GM19468 (cell line): ENCODE measurements at regions not wholly inside any gene's neighbourhood (a gene's known extent, or its start where the extent isn't known, plus 50 kb on each side); places are given as distances from the start of the nearest gene placed in this dataset.

Source experiments
- ATAC-seq: cut with Tn5 transposase; IDR thresholded peaks from one replicate; pipeline ENCODE4 v1.9.1; 2021; ENCODE audit warnings: mild to moderate bottlenecking, moderate library complexity, moderate number of reproducible peaks; ENCODE audit not compliant: unreplicated experiment; ENCODE audit errors: extremely low read depth

DNA sequence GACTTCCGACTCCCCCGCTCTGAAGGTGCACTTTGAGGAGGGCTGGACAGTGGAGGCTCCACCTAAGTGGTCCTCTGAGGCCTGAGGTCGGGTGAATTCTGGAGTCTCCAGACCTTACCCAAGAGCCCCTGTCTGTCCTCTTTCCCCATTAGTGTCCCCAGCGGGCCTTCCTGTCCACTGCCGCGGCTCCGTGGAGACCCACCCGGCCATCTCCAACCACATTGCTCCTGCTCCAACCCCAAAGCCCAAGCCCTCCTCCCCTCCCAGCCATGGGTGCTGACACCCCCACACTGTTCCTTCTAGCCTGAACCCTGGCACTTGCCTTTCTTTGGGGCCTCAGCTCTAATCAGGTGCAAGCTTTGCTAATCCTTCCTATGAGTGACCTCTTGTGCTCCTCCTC, 283.1 kb upstream of the TNRC6C start:
- ATAC-seq = no peak

DNA sequence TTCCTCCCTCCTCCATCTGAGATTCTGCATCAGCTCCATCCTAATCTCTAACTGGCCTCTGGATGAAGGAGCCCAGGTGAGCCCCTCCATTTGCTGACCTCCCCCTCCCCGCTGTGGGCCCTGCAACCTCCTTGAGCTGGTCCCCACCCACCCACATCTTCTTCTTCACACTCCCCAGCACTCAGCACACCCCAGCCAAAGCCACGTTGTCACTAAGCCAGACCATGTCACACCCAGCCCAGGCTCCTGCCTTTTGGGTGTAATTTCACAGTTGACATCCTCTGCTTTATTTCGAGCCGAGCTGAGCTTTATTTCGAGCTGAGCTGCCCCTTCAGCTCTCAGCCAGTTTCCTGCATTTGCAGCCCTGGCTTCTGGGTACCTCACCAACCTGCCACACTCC, 282.7 kb upstream of the TNRC6C start:
- no peak for ATAC-seq

DNA sequence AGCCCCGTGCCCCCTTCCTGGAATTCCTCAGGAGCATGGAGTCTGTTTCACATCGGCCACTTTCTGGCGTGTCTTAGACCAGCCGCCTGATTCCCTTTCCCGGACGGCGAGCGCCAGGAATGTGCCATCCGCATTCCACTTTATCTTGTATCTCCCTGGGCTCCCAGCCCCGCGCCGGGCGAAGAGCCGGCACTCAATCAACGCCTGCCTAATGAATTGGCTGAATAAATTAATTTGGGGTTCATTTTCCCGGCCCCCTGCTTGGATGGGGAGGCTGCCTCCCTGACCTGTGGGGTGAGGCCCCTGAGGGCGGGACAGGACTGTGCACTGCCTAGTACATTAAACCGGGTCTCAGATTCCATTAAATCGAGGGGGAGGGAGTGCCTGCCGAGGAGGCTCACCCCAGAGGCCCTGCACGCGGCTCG, 282.3 kb upstream of the TNRC6C start:
- ATAC-seq = no peak

DNA sequence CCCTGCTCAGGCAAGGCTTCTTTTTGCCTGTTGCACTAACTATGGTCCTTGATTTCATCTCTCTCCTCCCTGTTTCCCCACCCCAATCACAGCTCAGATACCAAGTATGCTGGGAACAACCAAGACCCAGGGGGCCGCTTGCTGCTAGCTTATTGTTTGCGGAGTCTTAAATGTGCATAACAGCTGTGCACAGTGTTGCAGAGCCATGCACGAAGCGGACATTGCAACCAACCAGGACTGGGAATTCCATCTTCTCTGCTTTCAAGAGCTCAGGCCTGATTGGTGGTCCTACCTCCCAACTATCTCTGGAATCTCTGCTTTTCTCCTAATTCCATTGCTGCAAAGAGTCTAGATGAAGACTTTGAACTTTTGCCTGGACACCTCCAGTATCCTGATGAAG, 281.3 kb upstream of the TNRC6C start:
- no peak for ATAC-seq

DNA sequence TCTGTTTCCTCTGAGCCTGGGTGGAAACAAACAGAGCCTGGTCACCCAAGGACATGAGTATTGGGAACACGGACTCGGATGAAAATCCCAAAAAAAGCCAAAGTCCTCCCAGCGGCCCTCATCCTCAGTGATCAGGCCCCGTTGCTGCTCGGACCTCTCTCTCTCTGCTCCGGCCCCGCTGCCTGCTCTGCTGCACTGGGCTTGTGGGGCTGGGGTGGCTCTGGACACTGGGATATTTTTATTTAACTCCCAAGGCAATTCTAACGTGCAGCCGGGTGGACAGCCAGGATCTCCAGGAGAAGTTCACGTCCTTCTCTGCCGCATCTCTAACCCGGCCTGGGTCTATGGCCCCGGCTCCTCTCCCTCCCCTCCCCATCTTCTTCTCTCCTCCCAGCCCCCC, 280.9 kb upstream of the TNRC6C start:
- no peak for ATAC-seq

DNA sequence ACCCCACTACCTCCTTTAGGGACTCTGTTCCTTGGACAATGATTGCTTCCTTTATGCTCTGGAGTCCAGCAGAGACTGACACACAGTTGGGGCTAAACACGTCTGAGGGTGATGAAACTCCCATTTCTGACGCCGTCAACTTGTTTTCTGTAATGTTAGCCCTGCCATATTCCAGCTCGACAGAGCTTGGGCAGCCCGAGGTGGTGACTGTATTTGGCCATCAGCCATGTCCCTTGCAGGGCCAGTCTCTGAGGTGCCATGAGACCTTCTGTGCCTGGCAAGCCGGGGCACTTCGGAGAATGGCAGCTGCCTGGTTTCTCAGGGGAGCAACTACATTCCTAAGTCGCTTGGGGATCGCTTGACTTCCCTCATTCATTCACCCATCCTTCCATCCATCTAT, 278.9 kb upstream of the TNRC6C start:
- no peak for ATAC-seq

DNA sequence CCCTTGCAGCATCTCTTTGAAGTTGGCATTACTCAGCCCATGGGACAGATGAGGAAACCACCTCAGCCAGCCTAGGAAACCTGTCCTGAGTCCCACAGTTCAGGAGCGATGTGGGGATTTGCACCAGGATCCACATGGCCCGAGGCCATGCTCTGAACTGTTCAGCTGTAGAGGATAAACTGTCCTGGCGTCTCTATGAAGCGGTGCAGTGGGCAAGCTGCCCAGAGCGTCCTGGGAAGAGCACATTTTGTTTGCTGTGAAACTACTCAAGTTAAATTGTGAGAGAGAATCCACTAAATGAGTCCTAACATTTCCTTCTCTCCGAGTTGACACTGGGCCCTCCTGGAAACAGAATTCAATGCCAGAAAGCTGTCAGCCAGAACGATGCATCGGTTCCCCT, 276.6 kb upstream of the TNRC6C start:
- no peak for ATAC-seq

DNA sequence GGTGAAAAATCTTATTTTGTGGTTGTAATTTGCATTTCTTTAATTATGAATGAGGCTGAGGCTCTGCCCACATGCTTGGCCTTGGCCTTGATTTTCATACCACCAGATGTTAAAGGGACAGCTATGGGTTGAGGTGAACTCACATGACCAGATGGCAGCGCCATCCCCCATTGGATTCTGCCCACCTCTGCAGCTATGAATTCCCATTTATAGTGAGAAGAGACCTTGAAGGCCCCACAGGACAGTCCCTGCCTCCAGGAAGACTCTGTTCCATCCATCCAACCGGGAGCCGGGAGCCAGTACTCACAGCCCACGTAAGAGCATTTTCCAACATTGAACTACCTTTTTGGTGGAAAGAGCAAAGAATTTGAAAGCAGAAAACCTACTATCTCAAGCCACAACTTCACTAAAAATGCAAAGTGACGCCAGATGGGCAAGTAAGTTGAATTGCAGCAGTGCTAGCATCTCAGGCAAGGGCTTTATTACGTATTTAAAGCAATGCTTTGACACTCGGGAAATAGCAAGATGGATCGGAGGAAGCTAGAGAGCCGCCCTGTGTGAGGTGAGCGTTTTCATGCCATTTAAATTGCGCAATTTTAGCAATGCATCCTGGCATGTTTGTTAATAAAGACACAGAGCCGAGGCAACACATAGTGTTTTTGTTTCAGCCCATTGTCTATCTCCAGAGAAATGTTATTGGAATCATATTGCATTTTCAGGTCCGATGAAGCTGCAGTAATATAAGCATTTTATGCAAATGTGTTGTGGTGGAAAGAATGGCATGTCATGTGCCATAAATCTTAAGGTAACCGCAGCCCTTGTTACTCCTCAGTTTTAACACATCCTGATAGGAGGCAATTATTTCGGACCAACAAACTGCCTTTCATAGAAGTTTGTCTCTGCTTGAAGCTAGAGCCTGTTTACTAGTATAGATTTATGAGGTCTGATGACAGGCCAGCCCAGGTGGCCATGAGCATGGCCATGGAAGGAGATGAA, 273.4 kb upstream of the TNRC6C start:
- no peak for ATAC-seq

DNA sequence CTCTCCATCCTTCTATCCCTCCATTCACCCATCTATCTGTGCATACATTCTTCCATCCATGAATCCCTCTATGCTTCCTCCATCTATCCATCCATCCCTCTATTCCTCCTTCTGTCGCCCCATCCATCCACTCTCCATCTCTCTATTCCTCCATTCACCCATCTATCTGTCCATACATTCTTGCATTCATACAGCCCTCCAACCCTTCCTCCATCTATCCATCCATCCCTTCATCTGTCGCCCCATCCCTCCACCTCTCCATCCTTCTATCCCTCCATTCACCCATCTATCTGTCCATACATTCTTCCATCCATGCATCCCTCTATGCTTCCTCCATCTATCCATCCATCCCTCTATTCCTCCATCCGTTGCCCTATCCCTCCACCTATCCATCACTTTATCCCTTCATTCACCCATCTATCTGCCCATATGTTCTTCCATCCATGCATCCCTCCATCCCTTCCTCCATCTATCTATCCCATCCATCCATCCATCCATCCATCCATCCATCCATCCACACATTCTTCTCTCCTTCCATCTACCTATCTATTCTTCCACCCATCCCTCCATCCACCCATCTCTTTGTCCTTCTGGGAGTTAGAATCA, 272.5 kb upstream of the TNRC6C start:
- ATAC-seq = no peak

DNA sequence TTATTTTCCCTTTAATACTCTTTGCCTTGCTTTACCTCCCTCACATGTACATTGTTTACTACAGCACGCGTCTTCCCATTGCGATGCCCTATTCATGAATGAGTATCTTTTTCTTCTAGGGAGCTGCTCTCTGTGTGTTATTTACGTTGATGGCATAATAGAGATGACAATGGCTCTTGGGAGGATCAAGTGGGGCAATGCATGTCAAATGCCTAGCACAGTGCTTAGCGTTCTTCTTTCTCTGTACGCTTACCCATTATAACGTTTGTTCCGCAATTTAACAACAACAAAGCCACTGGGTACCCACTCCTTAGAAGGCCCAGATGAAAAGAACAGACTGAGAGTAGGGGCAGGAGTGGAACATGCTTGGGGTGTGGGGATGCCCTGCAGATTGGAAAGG, 271.6 kb upstream of the TNRC6C start:
- no peak for ATAC-seq

DNA sequence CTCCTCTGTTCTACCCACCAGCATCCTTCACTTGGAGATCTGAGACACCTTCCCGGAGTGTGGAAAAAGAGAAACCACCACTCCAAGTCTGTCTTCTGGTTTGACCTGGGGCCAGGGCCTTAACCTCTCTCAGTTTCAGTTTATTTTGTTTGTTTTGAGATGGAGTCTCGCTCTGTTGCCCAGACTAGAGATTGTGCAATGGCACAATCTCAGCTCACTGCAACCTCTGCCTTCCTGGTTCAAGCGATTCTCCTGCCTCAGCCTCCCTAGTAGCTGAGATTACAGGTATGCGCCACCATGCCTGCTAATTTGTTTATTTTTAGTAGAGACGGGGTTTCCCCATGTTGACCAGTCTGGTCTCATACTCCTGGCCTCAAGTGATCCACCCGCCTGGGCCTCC, 271.1 kb upstream of the TNRC6C start:
- no peak for ATAC-seq

DNA sequence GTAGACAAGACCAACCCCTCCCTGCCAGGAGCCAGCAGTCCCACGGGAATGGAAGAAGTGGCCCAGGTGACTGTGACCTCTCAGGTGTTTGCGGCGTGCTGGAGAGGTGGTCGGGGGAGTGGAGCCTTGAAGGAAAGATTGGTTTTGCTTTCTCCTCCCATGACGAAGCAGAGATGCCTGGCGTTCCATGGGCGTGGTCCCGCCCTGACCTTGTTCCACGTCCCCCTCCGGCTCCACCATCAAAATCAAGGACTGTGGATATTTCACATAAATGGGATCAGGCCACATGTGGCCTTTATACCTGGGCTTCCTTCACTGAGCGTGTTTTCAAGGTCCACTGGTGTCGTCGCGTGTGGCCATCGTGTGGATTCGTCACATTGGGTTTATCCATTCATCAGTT, 270.6 kb upstream of the TNRC6C start:
- no peak for ATAC-seq

DNA sequence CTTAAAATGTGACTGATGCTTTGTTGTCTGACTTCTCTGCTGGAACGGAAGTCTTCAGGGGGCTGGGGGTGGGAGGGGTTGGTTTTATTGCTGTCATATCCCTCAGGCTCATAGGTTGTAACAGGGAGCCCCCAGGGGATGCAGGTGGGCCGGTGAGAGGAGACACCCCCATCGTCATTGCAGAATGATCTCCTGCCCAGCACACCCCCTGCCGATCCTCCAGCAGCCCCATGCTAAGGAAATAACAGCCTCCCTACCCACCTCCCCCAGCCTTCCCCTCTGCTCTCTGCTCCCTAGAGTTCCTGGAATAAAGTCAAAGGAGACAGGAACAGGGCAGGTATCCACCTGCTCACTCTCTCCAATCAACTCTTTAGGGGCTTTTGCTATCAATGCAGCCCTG, 270.1 kb upstream of the TNRC6C start:
- ATAC-seq = no peak

DNA sequence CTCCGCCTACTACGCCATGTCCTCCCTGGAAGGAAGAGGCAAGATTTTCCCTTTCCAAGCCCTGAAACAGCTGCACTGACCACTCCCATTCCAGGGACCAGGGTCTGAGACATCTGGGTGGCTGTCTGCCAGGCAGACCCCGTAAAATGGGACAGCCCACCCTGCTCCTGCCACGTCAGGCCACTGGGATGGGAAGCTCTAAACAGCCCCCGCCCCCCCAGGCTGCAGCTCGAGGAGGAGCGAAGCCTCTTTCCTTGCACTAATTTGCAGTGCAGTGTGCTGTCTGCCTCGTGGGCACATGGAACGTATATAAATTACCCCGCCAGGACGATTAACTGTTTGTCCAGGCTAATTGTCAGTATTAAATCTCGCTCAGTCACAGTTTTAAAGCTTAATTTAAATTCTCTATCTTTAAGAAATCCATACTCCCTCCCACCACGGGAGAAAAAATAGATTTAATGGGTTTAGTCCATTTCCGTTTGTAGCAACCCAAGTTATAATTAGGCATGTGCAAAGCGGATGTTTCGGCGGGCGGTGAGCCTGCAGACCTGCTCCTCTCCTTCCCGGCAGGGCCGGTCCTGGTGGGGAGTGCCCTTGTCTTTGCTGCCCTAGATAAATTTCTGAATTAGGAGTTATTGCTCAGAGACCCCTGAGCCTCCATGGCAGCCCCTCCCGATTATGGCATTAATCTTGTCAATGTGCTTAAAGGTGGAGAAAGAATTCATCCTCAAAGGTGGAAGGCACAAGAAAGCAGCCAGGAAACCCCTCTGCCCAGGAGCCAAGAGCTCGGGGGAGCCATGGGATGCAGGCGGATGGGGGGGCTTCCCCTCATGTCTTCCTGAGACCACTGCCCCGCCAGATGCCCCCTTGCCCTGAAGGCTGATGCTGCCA, 268.0 kb upstream of the TNRC6C start:
- no peak for ATAC-seq

DNA sequence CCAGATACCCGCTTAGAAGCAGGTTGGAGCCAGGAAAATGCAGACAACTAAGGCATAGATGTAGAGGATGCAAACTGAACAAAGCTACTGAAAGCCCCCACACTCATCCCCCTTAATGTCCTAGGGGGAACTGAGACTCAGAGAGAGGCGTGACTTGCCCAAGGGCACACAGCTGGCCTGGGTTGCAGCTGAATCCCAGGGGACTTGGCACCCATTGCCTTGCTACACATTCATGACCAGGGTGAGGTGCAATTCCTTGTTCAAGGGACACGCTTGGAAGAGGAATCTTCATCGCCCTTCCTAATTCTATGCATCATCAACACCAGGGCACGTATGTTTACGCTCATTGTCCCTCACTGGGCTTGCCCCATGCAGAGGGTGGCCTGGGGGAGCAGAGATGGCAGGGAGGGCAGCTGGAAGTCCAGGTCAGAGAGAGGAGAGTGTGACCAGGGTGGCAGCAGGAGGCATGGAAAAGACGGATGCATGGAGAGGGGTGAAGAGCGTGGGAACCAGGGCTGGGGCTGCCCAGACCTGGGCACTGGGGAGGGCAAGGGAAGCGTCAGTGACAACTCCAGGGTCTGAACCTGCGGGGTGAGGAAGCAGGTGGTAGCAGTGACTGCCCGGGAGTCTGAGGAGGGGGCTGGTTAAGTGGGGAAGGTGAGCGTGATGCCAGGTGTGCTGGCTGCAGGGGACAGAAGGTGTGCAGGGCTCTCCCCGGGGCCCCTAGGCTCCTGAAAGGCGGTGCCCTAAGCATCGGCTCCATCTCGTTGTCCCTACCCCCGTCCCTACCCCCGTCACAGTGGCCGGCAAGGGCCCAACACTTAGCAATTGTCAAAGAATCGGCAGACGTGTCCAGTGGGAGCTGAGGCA, 267.1 kb upstream of the TNRC6C start:
- ATAC-seq = no peak

DNA sequence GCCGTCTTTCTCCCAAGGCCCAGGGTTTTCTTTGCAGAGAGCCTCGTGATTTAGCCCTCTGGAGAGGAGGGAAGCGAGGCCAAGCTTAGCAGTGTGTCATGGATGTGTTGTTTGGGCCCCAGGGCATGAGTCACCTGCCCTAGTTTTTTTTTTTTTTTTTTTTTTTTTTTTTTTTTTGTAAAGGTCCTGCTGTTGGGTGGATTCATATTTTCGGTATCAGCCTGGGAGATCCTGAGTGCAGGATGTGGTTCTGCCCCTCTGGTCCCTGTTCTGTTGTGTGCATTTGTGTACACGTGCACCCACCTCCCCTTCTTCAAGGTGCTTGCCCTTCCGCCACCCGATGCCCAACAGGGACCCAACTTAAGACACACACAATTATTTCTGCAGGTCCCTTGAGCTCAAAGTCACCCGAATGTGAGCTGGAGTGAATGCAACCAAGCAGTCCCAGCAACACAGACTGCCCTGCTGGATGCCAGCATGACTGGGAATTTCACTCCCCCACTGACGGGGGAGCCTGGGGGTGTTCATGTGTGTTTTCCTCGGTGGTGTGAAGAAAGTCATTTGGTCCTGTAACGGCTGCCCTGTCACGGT, 265.8 kb upstream of the TNRC6C start:
- no peak for ATAC-seq

DNA sequence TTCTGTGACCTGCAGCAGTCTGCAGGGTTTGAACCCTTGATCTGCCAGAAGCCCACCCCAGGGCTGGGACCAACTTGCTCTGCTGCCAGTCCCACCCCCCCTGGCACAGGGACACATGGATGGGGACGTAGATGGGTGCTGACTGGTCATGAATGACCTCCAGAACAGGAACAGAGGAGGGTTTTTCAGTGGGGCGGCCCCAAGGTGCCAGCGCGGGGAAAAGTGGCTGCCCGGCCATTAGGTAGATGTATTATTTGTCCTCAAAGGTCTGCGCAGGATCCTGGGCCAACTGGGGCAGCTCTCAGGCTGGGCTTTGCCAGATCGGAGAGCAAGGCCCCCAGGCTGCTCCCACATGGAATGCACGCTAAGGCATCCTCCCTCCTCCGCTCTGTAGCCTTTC, 265.2 kb upstream of the TNRC6C start:
- ATAC-seq = no peak

DNA sequence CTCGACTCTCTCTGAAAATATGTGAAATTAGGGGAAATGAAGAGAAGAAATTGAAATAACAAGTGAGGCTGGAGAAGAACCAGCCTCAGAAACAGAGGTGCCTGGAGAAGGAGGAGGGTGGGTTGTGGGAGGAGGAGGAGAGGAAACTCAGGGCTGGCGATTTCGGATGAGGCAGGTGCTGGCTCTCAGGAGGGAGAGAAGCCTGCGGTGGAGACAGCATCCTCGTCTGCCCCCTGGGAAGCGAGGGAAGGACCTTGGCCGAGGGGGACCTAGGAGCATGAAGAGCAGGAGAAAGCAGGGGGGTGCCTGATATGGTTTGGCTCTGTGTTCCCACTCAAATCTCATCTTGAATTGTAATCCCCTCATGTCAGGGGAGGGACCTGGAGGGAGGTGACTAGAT, 264.7 kb upstream of the TNRC6C start:
- no peak for ATAC-seq
